ENCODE measurements at regions not wholly inside any gene's neighbourhood (a gene's known extent, or its start where the extent isn't known, plus 50 kb on each side); places are given as distances from the start of the nearest gene placed in this dataset.
A peak's percentile ranks its signal among the peaks of the same experiment; 100 is the strongest.

- TF ChIP-seq IRF2 (CRISPR knock-in tag; IDR thresholded peaks at IDR 0.05; ENCODE audit: borderline replicate concordance, low read depth), result no peak
These were observed 79.8 kb downstream of the MAT2B start (continued) for GRCh38 chr5:163585206-163585605.

DNA sequence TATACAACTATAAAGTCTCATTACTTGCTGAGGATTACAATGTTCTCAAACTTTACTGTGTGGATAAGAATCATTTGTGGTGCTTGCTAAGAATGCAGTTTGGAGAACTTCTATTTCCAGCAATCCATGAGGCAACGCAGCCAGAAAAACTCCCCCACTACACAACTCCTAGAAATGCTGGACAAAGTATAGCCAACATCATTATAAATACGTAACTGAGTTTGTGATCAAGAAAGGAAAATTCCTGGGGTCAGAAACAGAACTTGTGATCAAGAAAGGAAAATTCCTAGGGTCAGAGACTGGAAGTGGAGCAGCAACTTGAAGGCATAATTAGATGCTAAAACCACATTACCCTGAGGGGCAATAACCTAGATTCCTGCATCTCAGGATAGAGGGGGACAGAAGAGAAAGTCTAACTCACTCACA lies 81.1 kb downstream of the MAT2B start:
- Mint-ChIP-seq H3K36me3 (peaks cover 4% of the 10 kb centered on the region), H3K27ac (no peak overlapping the region), H3K27me3 (ENCODE audit: low read depth) (0 out of 2 replicates have a peak, but pooled peaks cover 2% of the 10 kb centered on the region), H3K4me3 (no peak overlapping the region), H3K4me1 (no peaks in the 10 kb centered on the region), H3K9me3 (peaks cover 12% of the 10 kb centered on the region)
- ATAC-seq, result peak; percentile 44; the same call in 1 of the 2 replicates
- ChIA-PET POLR2A (no interaction called here), CTCF (interaction anchor here (0.6 kb wide), 1 partner anchor 121 kb away, joined by 3 read pairs; no protein-coding TSS in a partner anchor)
- TF ChIP-seq, protein P1, sequence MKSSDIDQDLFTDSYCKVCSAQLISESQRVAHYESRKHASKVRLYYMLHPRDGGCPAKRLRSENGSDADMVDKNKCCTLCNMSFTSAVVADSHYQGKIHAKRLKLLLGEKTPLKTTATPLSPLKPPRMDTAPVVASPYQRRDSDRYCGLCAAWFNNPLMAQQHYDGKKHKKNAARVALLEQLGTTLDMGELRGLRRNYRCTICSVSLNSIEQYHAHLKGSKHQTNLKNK (CRISPR knock-in tag; IDR thresholded peaks at IDR 0.05), result no peak
- no peak for DNase-seq (ENCODE audit: low spot score)

DNA sequence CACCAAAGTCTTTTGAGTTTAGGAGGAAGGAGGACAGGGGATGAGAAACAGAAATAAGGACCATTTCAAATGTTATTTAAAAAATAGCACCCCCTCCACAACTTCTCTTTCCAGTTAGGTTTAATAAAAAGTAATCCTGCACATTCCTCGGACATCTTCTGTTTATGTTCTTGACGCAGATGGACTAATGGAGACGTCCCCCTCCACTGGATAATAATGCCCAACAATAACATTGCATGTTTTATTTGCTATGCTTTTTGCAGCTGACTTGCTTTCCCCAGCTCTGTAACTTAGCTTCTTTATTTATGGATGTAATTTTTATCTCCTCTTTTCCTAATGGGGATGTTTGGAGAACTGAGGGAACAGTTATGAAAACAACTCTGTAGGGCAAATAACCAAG lies 89.5 kb downstream of the MAT2B start:
- TF ChIP-seq SMAD3 (CRISPR knock-in tag; IDR thresholded peaks at IDR 0.05; ENCODE audit: borderline replicate concordance) (no peak), IRF2 (CRISPR knock-in tag; IDR thresholded peaks at IDR 0.05; ENCODE audit: borderline replicate concordance, low read depth) (no peak), NR1H2 (CRISPR knock-in tag; IDR thresholded peaks at IDR 0.05) (no peak), ATF3 (CRISPR knock-in tag; conservative IDR thresholded peaks at IDR 0.05) (no peak), NR3C1 (CRISPR knock-in tag; conservative IDR thresholded peaks at IDR 0.05; ENCODE audit: low read depth) (no peak), GRHL2 (CRISPR knock-in tag; IDR thresholded peaks at IDR 0.05; ENCODE audit: insufficient replicate concordance, severe bottlenecking) (no peak), CREB1 (CRISPR knock-in tag; IDR thresholded peaks at IDR 0.05) (no peak), CREM (CRISPR knock-in tag; IDR thresholded peaks at IDR 0.05) (no peak), MLX (CRISPR knock-in tag; IDR thresholded peaks at IDR 0.05) (no peak), NR2C2 (CRISPR knock-in tag; IDR thresholded peaks at IDR 0.05) (no peak), HMGA2 (CRISPR knock-in tag; IDR thresholded peaks at IDR 0.05) (no peak), MXD4 (CRISPR knock-in tag; IDR thresholded peaks at IDR 0.05; ENCODE audit: borderline replicate concordance) (no peak), ZNF138 (CRISPR knock-in tag; conservative IDR thresholded peaks at IDR 0.05) (no peak)
- Mint-ChIP-seq H3K27ac (no peak overlapping the region), H3K36me3 (no peaks in the 10 kb centered on the region), H3K27me3 (ENCODE audit: low read depth) (no peaks in the 10 kb centered on the region), H3K4me3 (no peak overlapping the region), H3K9me3 (peaks cover 6% of the 10 kb centered on the region; the same call in 1 of the 2 replicates), H3K4me1 (peaks cover 4% of the 10 kb centered on the region)
- no peak for DNase-seq (ENCODE audit: low spot score)
- ChIA-PET CTCF (no interaction called here), POLR2A (no interaction called here)
- ATAC-seq, result no peak

GRCh38 chr5:163595932-163596607 lies 90.7 kb downstream of the MAT2B start:
- ATAC-seq (no peak), DNase-seq (ENCODE audit: low spot score) (no peak)
- peaks cover 6% of the 10 kb centered on the region; the same call in 1 of the 2 replicates for H3K9me3 Mint-ChIP-seq
- no peak overlapping the region for H3K27ac Mint-ChIP-seq
- ChIA-PET POLR2A (no interaction called here), CTCF (no interaction called here)
- H3K36me3 Mint-ChIP-seq, result no peaks in the 10 kb centered on the region
- H3K4me1 Mint-ChIP-seq, result peaks cover 4% of the 10 kb centered on the region
- no peak overlapping the region for H3K4me3 Mint-ChIP-seq
- H3K27me3 Mint-ChIP-seq (ENCODE audit: low read depth), result no peaks in the 10 kb centered on the region
- no peak for TF ChIP-seq OVOL2 (CRISPR knock-in tag; IDR thresholded peaks at IDR 0.05; ENCODE audit: borderline replicate concordance)
- no peak for TF ChIP-seq TEAD4 (CRISPR knock-in tag; IDR thresholded peaks at IDR 0.05)
- no peak for TF ChIP-seq RORB (CRISPR knock-in tag; IDR thresholded peaks at IDR 0.05)
- no peak for TF ChIP-seq ZNF263 (CRISPR knock-in tag; IDR thresholded peaks at IDR 0.05; ENCODE audit: low read depth)
- TF ChIP-seq RELA (CRISPR knock-in tag; IDR thresholded peaks at IDR 0.05; ENCODE audit: borderline replicate concordance), result no peak
- no peak for TF ChIP-seq IRF2 (CRISPR knock-in tag; IDR thresholded peaks at IDR 0.05; ENCODE audit: borderline replicate concordance, low read depth)
- no peak for TF ChIP-seq USF2 (CRISPR knock-in tag; IDR thresholded peaks at IDR 0.05)
- TF ChIP-seq NFYB (CRISPR knock-in tag; conservative IDR thresholded peaks at IDR 0.05; ENCODE audit: low read depth), result no peak
- no peak for TF ChIP-seq ATF1 (CRISPR knock-in tag; IDR thresholded peaks at IDR 0.05)
- TF ChIP-seq, protein P2, sequence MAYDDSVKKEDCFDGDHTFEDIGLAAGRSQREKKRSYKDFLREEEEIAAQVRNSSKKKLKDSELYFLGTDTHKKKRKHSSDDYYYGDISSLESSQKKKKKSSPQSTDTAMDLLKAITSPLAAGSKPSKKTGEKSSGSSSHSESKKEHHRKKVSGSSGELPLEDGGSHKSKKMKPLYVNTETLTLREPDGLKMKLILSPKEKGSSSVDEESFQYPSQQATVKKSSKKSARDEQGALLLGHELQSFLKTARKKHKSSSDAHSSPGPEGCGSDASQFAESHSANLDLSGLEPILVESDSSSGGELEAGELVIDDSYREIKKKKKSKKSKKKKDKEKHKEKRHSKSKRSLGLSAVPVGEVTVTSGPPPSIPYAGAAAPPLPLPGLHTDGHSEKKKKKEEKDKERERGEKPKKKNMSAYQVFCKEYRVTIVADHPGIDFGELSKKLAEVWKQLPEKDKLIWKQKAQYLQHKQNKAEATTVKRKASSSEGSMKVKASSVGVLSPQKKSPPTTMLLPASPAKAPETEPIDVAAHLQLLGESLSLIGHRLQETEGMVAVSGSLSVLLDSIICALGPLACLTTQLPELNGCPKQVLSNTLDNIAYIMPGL (CRISPR knock-in tag; IDR thresholded peaks at IDR 0.05), result no peak
- TF ChIP-seq JAZF1 (CRISPR knock-in tag; IDR thresholded peaks at IDR 0.05), result no peak
